Peyer's patch (tissue), 4 donors: ENCODE measurements at regions not wholly inside any gene's neighbourhood (a gene's known extent, or its start where the extent isn't known, plus 50 kb on each side); places are given as distances from the start of the nearest gene placed in this dataset.

Experiments
- DNase-seq, 3 donors: peaks; one replicate each; pipeline ENCODE4 v3.0.0-alpha.2; 2017 to 2019
- H3K27ac ChIP-seq, 4 donors: fragments of 200-600 bp; sonication (generic); one replicate each; pipeline ENCODE4 v1.5.1; 2016 to 2019
- H3K27me3 ChIP-seq, 2 donors: fragments of 200-600 bp; sonication (generic); one replicate each; pipeline ENCODE4 v1.5.1; 2019
- H3K36me3 ChIP-seq, 3 donors: fragments of 200-600 bp; sonication (generic); one replicate each; pipeline ENCODE4 v1.5.1; 2016 to 2019
- H3K4me1 ChIP-seq, 4 donors: fragments of 200-600 bp; sonication (generic); one replicate each; pipeline ENCODE4 v1.5.1; 2016 to 2019
- H3K4me3 ChIP-seq, 4 donors: fragments of 200-600 bp; sonication (generic); 1 replicate in 3 of 4; 2 replicates in 1 of 4; pipeline ENCODE4 v1.5.1; 2016 to 2019; ENCODE audit warnings: mild to moderate bottlenecking in 1 of 4
- H3K9me3 ChIP-seq, 4 donors: fragments of 200-600 bp; sonication (generic); one replicate each; pipeline ENCODE4 v1.5.1; 2016 to 2019; ENCODE audit warnings: mild to moderate bottlenecking in 1 of 4
- POLR2A ChIP-seq, 2 donors: fragments of 450-650 bp; IDR thresholded peaks; one replicate each; pipeline ENCODE4 v1.5.1; 2017; ENCODE audit warnings: antibody characterized with exemption in 2 of 2, mild to moderate bottlenecking in 2 of 2, moderate library complexity in 2 of 2
- TF ChIP-seq, protein P1 (sequence below), 6 experiments: fragments of 450-650 bp in 4 of 6; fragments of 200-600 bp in 2 of 6; sonication (generic) in 1 of 6; IDR thresholded peaks; one replicate each; pipeline ENCODE4 v1.5.1; 2017 to 2019; ENCODE audit warnings: antibody characterized with exemption in 6 of 6, mild to moderate bottlenecking in 3 of 6, moderate library complexity in 1 of 6

DNA sequence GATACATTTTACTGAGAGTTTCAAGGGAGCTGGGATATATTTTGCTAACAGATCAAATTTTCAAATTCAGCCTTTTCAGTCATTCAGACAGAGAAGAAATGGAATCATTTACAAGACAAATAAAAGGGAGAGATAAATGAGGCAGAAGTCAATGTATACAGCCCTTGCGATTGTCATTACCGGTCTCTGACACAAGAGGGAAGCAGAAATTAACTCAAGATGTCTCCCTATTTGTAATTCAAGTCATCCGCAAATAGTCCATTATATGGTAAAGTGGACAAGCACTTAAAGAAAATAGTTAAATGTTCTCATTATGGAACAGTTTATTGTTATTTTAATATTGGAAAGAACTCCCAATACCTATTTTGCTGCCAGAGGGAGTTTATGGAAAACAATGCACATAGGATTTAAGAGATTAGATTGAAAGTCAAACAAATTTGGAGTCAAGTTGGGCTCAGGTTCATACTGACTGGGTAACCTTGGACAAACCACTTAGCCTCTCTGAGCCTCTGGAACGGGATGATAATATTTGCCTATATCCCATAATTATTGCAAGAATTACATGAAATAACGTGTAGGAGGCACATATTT lies 89.3 kb upstream of the PRKCQ start:
- no peak for TF ChIP-seq POLR2A (IDR thresholded peaks at IDR 0.05)
- TF ChIP-seq, protein P1, sequence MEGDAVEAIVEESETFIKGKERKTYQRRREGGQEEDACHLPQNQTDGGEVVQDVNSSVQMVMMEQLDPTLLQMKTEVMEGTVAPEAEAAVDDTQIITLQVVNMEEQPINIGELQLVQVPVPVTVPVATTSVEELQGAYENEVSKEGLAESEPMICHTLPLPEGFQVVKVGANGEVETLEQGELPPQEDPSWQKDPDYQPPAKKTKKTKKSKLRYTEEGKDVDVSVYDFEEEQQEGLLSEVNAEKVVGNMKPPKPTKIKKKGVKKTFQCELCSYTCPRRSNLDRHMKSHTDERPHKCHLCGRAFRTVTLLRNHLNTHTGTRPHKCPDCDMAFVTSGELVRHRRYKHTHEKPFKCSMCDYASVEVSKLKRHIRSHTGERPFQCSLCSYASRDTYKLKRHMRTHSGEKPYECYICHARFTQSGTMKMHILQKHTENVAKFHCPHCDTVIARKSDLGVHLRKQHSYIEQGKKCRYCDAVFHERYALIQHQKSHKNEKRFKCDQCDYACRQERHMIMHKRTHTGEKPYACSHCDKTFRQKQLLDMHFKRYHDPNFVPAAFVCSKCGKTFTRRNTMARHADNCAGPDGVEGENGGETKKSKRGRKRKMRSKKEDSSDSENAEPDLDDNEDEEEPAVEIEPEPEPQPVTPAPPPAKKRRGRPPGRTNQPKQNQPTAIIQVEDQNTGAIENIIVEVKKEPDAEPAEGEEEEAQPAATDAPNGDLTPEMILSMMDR (IDR thresholded peaks at IDR 0.05), result peak; percentile 4 to 62 (median 49)
- DNase-seq, result no peak
- Histone ChIP-seq H3K4me1 (no peaks in the 10 kb centered on the region), H3K27ac (no peak overlapping the region), H3K27me3 (no peaks in the 10 kb centered on the region), H3K9me3 (no peaks in the 10 kb centered on the region), H3K36me3 (no peaks in the 10 kb centered on the region), H3K4me3 (no peak overlapping the region)

DNA sequence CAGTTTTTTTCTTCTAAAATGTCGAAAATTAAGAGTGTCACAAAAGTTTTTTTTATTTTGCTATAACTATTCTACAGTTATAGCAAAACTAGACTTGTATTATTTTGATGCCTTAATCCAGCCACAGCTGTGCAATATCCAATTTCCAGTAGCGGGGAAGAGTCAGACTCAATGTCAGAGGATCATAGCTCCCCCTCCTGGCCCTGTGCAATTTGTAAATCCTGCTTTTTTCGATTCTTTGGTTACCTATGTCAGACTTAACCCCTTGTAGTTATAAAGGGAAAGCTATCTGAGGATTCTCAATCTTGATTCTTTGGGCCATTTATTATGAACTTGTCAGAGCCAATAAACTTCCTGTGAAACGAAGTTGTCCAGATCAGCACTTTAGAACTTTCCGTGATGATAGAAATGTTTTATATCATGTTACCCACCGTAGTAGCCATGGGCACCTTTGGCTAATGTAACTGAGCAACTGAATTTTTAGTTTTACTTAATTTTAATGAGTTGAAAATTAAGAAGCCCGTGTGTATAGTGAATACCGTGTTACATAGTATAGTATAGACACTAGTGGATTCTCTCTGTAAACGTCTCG lies 87.7 kb upstream of the PRKCQ start:
- H3K4me3 ChIP-seq, result no peak overlapping the region
- DNase-seq, result no peak
- no peaks in the 10 kb centered on the region for H3K9me3 ChIP-seq

GRCh38 chr10:6667150-6667549 lies 87.1 kb upstream of the PRKCQ start:
- TF ChIP-seq POLR2A (IDR thresholded peaks at IDR 0.05), result no peak
- TF ChIP-seq, protein P1 (IDR thresholded peaks at IDR 0.05), result no peak
- Histone ChIP-seq H3K27me3 (no peaks in the 10 kb centered on the region), H3K36me3 (no peaks in the 10 kb centered on the region), H3K27ac (no peak overlapping the region), H3K4me3 (no peak overlapping the region), H3K4me1 (no peaks in the 10 kb centered on the region), H3K9me3 (no peaks in the 10 kb centered on the region)
- DNase-seq, result no peak

More for the DNA sequence above, 87.7 kb upstream of the PRKCQ start:
- TF ChIP-seq, protein P1 (IDR thresholded peaks at IDR 0.05), result peak in 4 of 6 experiments; percentile 17 to 36 (median 30)
- TF ChIP-seq POLR2A (IDR thresholded peaks at IDR 0.05), result no peak
- H3K27me3 ChIP-seq, result no peaks in the 10 kb centered on the region
- H3K27ac ChIP-seq, result no peak overlapping the region
- H3K36me3 ChIP-seq, result no peaks in the 10 kb centered on the region
- no peaks in the 10 kb centered on the region for H3K4me1 ChIP-seq

GRCh38 chr10:6665847-6666246 lies 85.8 kb upstream of the PRKCQ start:
- H3K36me3 ChIP-seq, result no peaks in the 10 kb centered on the region
- DNase-seq, result no peak
- H3K27me3 ChIP-seq, result no peaks in the 10 kb centered on the region
- no peaks in the 10 kb centered on the region for H3K9me3 ChIP-seq
- no peak overlapping the region for H3K4me3 ChIP-seq
- TF ChIP-seq, protein P1 (IDR thresholded peaks at IDR 0.05), result no peak
- no peak for TF ChIP-seq POLR2A (IDR thresholded peaks at IDR 0.05)
- H3K4me1 ChIP-seq, result no peaks in the 10 kb centered on the region
- H3K27ac ChIP-seq, result no peak overlapping the region

DNA sequence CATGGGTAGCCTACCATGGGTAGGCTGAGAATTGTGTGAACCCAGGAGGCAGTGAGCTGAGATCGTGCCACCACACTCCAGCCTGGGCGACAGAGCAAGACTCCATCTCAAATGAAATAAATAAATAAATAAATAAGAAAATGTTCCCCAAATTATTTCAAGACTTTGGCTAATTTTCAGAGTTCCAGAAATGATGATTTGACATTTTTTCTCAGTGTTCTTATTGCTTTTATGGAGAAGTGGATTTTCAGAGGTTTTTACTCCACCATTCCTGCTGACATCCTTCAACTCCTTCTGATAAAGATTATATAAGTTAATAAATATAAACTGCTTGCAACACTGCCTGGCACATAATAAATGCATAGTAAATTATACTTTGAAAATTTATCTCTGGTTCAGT lies 80.4 kb upstream of the PRKCQ start:
- no peaks in the 10 kb centered on the region for H3K27me3 ChIP-seq
- no peak overlapping the region for H3K27ac ChIP-seq
- no peak overlapping the region for H3K4me3 ChIP-seq
- no peaks in the 10 kb centered on the region for H3K9me3 ChIP-seq
- DNase-seq, result no peak
- no peaks in the 10 kb centered on the region for H3K36me3 ChIP-seq
- no peak for TF ChIP-seq POLR2A (IDR thresholded peaks at IDR 0.05)
- TF ChIP-seq, protein P1 (IDR thresholded peaks at IDR 0.05), result no peak
- H3K4me1 ChIP-seq, result no peaks in the 10 kb centered on the region
